ENCODE measurements at regions not wholly inside any gene's neighbourhood (a gene's known extent, or its start where the extent isn't known, plus 50 kb on each side); places are given as distances from the start of the nearest gene placed in this dataset.

DNA sequence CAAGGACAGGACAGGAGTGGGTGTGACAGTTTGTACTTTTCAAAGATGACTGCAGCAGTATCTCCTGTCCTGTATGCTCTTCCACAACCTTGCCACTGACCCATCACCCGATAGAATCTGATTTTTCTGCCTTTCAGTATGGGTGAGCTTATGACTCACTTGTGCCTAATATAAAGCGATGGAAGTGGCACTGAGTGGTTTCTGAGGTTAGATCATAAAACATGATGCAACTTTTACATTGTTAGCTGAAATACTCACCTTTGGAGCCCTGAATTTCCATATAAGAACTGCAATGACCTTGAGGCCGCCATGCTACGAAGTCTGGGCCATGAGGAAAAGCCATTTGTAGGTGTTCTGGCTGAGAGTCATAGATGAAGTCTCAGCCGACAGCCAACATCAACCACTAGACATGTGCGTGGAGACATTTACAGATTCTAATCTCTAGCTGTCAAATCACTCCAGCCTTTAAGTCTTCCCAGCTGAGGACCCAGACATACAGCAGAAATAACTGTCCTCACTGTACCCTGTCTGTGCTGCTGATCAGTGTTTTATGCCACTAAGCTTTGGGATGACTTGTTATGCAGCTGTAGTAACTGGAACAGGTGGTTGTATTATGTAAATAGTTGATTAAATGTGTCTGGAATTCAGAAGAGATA lies 105.9 kb upstream of the ARHGAP20 start:
- no peak for DNase-seq

DNA sequence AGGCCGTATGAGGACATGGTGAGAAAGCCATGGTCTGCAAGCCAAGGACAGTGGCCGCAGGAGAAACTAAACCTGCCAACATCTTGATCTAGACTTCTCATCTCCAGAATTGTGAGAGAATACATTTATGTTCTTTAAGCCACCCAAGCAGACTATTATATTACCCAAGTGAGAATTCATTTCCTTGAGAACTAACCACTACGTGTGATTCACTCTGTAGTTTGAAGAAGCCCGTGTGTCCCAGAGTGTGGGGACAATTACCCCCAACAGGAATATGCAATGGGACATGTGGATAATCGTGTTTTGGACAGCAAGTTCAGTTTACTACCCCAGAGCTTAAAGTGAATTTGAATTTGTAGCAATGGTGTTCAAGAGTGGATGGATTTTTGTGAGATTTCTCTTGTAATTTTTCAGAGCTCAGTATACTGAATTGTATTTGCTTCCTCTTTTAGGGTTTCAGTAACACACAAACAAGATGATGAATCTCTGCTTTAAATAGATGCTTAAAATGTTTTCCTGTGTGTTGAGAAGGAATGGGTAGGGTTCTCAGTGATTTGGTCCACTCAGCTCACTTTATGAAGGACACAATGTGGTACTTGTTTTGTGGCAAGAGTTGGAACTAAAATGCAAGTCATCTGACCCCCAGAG lies 100.0 kb upstream of the ARHGAP20 start:
- DNase-seq: no peak

DNA sequence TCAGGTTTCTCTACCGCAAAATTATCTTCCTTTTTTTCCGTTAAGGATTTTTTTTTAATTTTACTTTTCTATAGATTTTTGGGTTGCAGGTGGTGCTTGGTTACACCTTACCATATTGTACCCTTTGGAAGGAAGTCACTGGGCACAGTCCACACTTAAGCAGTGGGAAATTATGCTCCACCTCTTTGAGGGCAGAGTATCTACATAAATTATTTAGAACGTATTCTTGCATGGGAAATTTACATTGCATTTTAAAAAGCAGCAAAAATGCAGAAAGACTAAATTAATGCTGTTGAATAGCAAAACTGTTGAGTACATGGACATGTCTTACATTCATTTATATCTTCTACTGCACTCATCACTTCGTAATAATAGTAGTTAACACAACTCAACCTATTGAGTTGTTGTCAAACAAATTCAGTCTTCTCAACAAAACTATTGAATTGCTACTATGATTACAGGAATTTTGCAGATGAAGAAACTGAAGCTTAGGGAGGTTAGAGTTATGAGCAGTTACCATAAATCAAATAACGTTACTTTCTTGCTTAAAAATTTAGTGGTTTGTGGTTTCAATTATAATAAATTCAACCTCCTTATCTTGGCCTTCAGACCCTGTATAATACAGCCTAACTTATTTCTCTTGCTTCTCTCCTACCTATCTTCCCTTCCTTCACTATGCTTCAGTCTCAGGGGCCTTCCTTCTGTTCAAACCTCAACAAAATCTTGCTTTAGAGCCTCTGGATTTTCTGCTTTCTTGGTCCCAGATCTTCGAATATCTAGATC lies 97.4 kb upstream of the ARHGAP20 start:
- no peak for DNase-seq

DNA sequence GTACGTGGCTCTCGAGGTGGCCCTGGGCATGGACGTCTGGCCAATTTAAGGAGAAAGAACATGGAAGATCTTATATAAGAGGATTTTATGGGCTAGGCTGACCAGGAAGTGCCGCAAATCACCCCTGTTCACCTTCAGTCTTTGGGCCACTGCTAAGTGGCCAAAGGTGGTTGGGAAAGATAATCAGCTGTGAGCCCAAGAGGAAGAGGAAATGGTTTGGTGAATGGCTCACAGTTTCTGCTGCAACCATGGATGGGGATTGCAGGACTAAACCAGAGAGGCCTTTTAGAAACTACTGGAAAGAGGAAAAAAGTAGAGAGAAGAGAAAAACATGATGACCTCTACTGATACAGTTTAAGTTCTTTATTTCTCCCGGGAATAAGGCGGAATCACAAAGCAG lies 96.0 kb upstream of the ARHGAP20 start:
- DNase-seq: no peak

DNA sequence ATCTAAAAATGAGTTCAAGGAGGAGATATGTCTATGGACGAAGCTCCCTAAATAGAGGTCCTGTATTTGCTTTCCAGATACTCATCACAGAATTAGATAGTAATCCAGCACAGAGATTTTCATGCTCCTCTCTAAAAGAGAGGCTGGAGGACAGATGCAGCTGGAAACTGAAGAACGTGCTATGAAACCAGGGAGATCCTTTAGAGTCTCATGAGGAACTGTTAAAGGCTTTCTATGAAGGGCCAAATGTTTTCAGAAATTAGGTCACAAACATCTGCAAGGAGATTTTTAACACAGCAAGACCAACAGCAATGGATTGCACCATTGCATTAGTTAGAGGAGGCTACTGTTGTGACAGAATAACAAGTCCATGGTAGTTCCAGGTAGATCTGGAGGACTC lies 95.6 kb upstream of the ARHGAP20 start:
- DNase-seq: no peak

DNA sequence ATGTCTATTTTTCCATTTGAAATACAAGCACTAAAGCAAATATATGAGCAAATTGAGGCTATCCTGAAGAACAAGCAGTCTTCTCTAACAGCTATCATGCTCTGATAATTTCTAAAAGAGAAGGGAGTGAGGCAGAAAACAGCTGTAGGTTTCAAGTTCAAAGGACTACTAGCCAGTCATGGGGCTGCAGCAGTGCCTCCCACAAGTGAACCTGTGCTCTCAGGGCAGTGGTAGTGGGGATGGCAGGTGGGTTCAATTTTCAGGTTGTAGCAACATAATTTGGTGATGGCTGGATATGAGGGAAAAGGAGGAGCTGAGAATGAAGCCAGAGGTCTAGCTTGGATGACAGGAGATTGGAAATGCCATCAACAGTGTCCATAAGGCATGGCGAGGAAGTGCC lies 93.5 kb upstream of the ARHGAP20 start:
- DNase-seq: no peak

DNA sequence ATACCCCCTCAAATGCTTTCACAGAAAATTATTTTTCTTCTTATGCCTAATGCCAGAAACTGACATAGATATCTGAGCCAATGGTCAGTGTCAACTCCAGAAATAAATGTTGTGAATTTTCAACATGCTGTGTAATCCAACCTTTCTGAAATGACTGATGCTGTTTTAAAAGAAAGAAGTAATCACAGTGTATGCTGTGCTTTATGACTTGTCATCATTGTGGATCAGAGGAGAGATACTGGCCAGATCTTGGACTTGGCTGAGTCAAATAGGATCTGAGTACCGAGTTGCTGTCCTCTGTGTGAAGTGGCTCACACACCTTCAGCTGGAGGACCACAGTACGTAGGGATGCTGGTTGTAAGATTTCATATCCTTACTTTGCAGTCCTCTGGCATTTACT lies 89.9 kb upstream of the ARHGAP20 start:
- DNase-seq: no peak

DNA sequence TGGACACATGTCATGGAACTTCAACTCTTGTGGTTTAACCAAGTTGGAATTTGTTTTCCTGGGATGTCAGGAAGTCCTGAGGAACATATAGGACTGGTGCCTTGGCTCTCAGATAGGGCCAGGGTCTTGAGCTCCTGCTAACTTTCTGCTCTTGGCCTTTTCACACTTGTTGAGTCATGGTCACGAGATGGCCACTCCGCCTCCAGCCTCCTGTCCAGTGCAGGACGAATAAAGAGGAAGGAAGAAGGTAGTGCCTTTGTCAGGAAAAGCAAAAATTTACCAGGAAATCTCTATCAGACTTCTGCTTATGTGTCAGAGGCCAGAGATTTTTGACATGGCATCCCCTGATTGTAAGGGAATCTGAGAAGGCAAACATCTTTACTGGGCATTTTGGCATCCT lies 89.1 kb upstream of the ARHGAP20 start:
- DNase-seq: no peak

DNA sequence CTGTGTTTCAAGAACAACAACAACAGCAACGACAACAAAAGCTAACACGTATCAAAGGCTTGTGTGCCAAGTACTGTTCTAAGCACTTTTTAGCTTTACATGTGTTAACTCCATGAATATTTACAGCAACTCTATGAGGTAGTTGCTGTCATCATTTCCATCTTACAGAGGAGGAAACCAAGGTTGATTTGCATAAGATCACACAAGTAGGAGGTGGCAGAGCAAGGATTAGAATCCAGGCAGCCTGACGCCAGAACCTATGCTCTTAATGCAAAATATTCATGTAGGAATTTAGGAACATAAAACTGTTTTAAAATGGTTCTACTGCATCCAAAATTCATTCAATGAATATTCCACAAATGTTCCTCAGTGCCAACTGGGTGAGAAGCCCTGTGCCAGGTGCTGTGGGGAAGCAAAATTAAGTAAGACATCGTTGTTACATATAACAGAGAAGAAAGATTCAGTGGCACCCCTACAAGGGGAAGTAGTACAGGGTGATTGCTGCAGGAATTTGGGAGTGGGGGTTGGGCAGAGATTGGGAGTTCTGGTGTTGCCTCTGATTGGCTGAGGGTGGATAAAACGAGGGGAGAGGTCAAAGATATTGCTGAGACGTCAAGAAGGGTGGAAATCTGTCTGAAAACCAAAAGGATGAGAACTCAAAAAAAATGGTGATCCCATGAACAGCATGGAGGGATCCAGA lies 86.1 kb upstream of the ARHGAP20 start:
- peak; percentile 9 for DNase-seq

DNA sequence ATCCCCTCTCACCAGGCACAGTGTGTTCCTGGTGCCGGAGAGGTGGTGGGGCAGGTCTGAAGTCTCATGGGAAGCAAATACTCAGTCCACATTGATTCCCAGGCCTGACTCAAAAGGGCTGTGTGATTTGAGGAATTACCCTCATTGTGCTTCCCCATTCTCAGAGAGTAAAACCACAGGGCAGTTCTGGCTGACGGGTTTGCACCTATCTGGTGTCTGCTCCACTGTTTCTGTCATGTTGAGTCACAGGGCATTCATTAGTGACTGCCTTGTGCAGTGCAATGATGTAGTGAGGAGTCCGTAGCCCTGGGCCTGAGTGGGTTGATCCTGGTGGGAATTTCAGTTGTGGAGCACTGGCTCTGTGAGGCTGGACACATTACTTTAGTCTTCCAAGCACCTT lies 85.2 kb upstream of the ARHGAP20 start:
- no peak for DNase-seq

DNA sequence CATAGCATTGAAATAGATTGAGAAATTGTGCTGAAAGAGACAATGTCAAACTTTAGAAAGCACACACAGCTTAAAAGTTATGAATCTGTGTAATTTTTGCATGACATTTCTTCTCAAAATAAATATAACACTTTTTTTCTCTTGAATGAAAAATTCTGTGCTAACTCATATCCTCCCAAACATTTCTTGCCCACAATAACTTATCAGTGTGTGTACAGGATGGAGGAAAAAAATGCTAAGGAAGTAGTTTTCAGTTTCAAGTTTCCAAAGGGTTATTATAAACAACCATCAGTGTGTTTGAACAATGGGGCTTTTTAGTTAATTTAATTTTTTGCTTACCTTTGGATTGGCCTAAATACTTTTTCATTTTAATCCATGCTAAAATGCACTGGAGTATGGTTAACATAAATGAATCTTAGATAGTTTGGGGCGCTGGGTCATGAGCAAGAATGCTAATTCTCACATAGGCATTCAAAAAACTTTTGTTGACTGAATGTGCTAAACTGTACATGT lies 82.9 kb upstream of the ARHGAP20 start:
- DNase-seq: no peak

DNA sequence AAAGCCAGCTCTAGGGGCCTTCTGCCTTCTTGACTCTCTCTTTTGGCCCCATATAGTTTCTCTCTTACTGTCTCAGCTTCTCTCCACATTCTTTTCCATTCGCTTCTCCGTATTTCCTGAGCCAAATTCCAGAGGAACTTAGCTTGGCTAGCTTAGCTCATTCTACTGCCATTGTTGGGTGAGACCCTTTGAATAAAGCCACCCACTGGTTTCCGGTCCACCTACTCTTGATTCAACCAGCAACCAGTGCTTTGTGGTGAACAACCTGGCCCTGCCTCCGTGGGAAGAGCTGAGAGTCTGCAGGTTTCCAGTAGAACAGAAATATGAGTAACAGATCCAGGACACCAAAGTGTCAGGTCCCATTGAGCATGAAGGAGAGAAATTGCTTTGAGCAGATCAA lies 81.3 kb upstream of the ARHGAP20 start:
- no peak for DNase-seq

DNA sequence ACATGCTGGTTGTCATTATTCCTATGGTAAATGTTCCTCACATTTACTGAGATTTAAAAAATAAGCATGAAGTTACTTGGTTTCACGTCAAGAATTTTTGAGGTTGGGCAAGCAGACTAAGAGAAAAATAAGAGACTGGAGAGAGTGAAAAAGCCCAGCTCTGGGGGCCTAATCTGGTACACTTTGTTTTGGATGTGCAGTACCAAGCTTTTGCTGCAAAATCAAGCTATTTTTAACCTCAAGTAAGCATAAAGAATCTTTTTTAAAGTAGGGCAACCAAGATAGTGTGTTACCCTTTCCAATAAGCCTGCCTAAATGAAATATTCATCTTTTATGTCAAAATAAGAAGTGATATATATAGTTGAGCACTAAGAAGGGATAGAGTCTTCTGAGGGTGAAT lies 79.4 kb upstream of the ARHGAP20 start:
- DNase-seq: no peak

DNA sequence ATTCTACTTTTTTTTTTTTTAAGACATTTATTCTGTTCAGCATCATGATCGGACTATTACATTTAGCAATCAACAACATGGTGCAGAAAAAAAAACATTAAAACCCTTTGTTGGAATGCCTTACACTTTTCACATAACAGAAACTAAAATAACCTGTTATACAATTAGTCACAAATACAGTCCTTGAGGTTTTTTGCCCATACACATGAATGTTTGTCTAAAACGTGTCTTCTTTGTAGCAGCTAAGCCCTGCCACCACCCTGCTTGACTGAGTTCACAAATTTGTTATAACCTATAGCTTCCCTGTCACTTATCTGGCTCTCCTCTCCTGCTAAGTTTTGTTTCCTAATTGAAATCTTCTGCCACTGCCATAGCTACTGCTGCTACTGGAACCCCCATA lies 75.4 kb upstream of the ARHGAP20 start:
- DNase-seq: no peak

DNA sequence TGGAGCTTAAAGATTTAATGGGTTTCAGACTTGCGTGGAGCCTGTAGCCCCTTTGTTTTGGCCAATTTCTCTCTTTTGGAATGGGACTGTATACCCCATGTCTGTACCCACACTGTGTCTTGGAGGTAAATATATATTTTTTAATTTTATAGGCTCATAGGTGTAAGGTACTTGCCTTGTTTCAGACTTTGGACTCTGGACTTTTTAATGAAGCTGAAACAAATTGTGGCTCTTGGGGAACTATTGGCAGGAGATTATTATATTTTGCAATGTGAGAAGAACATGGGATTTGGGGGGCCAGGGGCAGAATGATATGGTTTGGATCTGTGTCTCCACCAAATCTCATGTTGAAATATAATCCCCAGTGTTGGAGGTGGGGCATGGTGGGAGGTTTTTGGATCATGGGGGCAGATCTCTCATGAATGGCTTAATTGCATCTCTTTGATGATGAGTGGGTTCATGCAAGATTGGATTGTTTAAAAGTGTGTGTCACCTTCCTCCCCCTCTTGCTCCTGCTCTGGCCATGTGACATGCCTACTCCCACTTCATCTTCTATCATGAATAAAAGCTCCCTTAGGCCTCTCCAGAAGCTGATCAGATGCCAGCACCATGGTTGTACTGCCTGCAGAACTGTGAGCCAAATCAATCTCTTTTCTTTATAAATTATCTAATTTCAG lies 74.1 kb upstream of the ARHGAP20 start:
- no peak for DNase-seq

DNA sequence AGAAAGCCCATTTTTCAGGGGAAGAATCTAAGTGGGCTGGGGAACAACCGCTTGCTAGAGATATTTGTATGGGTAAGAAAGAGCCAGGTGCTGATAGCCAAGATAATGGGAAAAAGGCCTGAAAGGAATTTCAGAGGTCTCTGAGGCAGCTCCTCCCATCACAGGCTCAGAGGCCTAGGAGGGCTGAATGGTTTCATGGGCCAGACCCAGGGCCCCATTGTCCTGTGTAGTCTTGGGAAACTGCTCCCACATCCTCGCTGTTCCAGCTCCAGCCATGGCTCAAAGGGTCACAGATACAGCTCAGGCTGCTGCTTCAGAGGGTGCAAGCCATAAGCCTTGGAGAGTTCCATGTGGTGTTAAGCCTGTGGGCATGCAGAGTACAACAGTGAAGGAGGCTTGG lies 73.2 kb upstream of the ARHGAP20 start:
- no peak for DNase-seq

DNA sequence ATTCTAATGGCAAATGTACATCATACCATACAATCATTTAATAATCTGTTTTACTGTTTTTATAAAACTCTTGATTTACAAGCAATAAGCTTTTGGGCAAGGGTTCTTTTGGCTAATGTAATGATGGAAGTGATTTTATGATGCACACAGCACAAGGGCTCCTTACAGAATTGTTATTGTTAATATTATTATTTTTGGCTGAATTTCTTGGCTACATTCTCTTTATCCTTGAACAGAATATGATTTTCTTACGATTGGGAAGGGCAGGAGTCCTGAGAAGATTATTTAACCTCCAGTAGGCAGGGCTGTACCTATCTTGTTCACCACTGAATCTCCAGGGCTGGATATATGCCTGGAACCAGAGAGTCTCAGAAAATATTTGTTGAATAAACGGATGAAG lies 70.4 kb upstream of the ARHGAP20 start:
- no peak for DNase-seq

DNA sequence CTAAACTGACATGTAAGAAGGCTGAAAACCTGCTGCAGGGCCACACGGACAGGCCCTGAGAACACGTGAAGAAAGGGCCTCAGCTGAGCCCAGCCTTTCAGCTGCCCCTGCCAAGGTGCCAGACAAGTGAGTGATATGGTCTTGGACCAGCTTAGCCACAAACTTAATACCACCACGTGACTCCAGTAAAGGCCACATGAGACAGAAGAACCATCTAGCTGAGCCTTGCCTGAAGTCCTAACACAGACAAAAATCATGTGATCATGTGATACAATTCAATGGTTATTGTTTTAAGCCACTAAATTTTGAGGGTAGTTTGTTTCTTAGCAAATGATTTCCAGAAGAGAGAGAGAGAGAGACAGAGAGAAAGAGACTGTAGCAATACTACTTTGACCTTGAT lies 66.9 kb upstream of the ARHGAP20 start:
- DNase-seq: no peak

DNA sequence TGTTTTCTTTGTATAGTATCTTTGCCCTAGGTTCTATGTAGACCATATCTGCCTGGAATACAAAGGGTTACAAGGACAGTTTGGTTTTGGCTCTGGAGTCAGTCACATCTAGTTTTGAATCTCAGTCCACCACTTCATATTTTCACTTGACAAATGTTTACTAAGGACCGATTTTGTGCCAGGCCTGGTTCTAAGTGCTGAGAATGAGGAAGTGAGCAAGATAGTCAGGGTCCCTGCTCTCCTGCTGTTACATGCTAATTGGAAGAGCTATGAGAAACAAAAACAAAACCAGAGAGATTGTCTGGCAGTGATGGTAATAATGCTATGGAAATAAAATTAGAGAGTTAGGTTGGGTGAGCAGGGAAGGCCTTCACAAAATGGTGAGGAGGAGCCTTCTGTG lies 66.1 kb upstream of the ARHGAP20 start:
- no peak for DNase-seq

DNA sequence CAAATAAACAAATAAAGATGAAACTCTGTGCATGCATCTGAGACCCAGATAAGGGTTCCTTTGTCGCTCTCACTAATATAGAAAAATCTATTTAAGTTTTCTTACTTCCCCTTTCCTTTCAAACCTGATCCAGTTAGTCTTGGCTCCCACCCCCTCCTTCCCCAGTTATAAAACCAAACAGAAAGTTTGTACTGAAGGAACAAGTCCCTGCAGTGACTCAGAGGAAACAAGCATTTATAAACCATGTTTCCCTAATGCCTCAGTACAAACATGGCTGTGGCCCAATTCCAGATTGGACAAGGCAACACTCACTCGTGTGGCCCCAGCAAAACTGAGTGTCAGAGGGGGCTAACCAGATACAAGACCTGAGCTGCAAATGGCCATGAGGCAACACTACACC lies 65.5 kb upstream of the ARHGAP20 start:
- no peak for DNase-seq

DNA sequence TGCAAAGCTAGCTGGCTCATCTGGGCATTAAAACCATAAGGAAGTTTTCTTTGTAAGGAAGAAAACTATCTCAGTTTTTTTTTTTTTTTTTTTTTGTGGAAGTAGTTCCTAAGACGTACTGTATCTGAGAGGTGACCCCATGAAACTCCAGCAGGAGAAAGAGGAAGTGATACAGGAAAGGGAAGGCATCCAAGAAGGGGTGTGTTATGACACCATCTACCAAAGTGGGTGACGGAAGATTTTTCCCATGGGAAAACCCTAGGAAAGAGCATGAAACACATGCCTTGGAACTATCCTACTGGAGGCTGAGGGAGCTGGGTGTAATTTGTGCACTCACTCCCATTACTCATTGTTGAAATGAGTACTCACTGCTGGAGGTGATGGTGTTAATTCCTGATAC lies 63.8 kb upstream of the ARHGAP20 start:
- no peak for DNase-seq

DNA sequence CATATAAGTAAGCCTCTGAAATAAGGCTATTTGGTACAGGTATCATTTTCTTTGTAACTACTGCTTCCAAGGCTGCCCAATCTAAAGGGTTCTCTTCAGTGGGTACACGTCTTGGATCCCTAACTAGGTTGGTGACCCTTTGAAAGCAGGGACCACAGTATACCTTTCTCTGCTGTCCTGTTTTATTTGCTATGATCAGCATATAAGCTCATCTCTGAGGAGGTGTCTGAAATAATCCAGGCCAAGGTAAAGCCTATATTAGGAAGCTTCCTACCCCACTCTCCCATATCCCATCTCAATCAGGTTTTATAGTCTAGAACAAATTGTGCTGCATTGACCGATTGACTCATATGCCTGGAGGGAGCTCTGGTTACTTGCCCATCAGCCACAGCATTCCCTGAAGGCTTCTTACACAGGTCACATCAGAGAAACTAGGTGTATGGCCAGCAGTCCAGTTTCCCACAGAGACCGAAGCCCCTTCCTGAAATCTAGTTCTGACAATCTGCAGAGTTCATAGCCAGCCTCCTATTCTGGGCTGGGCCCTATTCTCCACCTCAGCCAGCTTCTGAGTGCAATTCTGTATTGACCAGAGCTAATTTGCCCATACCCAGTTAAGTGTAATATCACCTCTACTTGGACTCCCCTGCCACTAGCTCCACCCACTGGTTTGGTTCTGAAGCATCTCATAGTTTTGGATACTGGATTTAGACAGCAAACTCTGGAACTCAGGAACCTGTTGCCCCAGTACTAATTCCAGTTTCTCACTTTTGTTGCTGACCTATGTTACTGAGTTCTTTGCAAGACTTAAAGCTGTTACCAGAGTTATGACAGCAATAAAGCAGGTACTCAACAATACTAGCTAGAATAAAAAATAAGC lies 62.1 kb upstream of the ARHGAP20 start:
- no peak for DNase-seq
